Mammary epithelial cell (primary cell): ENCODE measurements at regions not wholly inside any gene's neighbourhood (a gene's known extent, or its start where the extent isn't known, plus 50 kb on each side); places are given as distances from the start of the nearest gene placed in this dataset.

Experiments used
- CTCF ChIP-seq, 2 donors: IDR thresholded peaks in 1 of 2; conservative IDR thresholded peaks in 1 of 2; 2 replicates each; pipeline ENCODE4 v1.5.1; 2011 to 2012; ENCODE audit warnings: inconsistent platforms in 2 of 2, low read length in 2 of 2, mild to moderate bottlenecking in 2 of 2, control low read depth in 1 of 2, low read depth in 1 of 2; ENCODE audit not compliant: insufficient read depth in 1 of 2; ENCODE audit errors: extremely low read depth in 1 of 2
- EZH2 ChIP-seq: IDR thresholded peaks from 2 replicates; pipeline ENCODE4 v1.6.1; 2012; ENCODE audit warnings: low read length, inconsistent platforms, borderline replicate concordance

- no peak for TF ChIP-seq CTCF (conservative IDR thresholded peaks at IDR 0.05 in 1 of 2, IDR thresholded peaks at IDR 0.05 in 1 of 2; ENCODE audit: extremely low read depth in 1 of 2, insufficient read depth in 1 of 2, low read depth in 1 of 2, low read length in 2 of 2)
- no peak for TF ChIP-seq EZH2
Observed at GRCh38 chr12:24062642-24063245, 113.3 kb upstream of the SOX5 start.
